Neural crest cell (in vitro differentiated cells): ENCODE measurements at regions not wholly inside any gene's neighbourhood (a gene's known extent, or its start where the extent isn't known, plus 50 kb on each side); places are given as distances from the start of the nearest gene placed in this dataset.

Experiments used
- DNase-seq: peaks from one replicate; pipeline ENCODE4 v3.0.0; 2021; ENCODE audit warnings: low read depth, mixed read lengths, low spot score
- H3K27ac Mint-ChIP-seq: one replicate; pipeline ENCODE4 v1.8.0; 2021; ENCODE audit warnings: mild to moderate bottlenecking, mixed read lengths; ENCODE audit not compliant: unreplicated experiment
- H3K27me3 Mint-ChIP-seq: 2 replicates; pipeline ENCODE4 v1.8.0; 2021; ENCODE audit warnings: low read depth, mild to moderate bottlenecking, mixed read lengths
- H3K36me3 Mint-ChIP-seq: 2 replicates; pipeline ENCODE4 v1.8.0; 2021; ENCODE audit warnings: low read depth, mild to moderate bottlenecking, mixed read lengths
- H3K4me1 Mint-ChIP-seq: 2 replicates; pipeline ENCODE4 v1.8.0; 2021; ENCODE audit warnings: mixed read lengths
- H3K4me3 Mint-ChIP-seq: one replicate; pipeline ENCODE4 v1.8.0; 2021; ENCODE audit warnings: mild to moderate bottlenecking, mixed read lengths
- H3K9me3 Mint-ChIP-seq: 2 replicates; pipeline ENCODE4 v1.8.0; 2021; ENCODE audit warnings: mixed read lengths
- TF ChIP-seq, protein P1 (sequence below): fragments of 200-600 bp; sonication (generic); conservative IDR thresholded peaks from 2 replicates; pipeline ENCODE4 v1.5.0; 2021; ENCODE audit warnings: antibody characterized with exemption, mild to moderate bottlenecking

DNA sequence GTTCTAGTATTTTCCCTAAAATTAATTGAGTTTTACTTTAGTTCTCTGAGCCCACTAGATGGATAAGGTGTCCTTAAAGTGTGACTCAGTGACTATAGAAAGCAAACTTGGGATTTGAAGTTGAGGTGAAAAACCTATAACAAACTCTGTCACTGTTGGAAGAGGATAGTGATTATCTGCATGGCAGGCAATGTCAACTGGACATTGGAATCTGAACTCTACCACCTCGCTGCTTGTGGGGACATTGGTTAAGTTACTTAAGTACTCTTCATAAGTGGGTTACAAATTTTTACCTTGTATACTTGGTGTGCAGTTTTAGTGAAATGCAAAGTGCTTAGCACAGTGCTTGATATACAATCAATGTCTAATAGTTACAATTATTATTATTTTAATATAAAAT lies 87.9 kb upstream of the B3GAT2 start:
- Mint-ChIP-seq H3K9me3 (peaks cover 3% of the 10 kb centered on the region), H3K36me3 (no peaks in the 10 kb centered on the region), H3K4me3 (no peak overlapping the region), H3K27me3 (no peaks in the 10 kb centered on the region), H3K4me1 (peaks cover 40% of the 10 kb centered on the region), H3K27ac (no peak overlapping the region)
- TF ChIP-seq, protein P1, sequence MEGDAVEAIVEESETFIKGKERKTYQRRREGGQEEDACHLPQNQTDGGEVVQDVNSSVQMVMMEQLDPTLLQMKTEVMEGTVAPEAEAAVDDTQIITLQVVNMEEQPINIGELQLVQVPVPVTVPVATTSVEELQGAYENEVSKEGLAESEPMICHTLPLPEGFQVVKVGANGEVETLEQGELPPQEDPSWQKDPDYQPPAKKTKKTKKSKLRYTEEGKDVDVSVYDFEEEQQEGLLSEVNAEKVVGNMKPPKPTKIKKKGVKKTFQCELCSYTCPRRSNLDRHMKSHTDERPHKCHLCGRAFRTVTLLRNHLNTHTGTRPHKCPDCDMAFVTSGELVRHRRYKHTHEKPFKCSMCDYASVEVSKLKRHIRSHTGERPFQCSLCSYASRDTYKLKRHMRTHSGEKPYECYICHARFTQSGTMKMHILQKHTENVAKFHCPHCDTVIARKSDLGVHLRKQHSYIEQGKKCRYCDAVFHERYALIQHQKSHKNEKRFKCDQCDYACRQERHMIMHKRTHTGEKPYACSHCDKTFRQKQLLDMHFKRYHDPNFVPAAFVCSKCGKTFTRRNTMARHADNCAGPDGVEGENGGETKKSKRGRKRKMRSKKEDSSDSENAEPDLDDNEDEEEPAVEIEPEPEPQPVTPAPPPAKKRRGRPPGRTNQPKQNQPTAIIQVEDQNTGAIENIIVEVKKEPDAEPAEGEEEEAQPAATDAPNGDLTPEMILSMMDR: no peak
- no peak for DNase-seq

DNA sequence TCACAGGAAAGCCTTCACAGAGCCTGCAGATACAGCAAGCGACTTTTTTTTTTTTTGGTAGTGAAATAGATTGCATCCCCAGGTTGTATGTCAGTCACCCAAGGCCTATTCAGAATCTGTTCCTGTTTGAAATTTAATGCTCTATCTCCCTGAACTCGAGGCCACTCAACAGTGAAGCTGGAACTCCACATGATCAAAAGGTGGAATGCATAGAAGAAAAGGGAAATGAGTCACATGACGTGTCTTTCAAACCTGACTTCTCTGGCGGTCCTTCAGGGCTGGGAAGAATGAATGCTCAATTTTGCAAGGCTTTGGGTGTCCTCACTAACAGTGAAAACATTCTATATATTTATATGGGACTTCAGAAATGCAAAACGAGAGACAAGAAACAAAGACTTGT lies 88.4 kb upstream of the B3GAT2 start:
- no peaks in the 10 kb centered on the region for H3K27me3 Mint-ChIP-seq
- H3K36me3 Mint-ChIP-seq: no peaks in the 10 kb centered on the region
- DNase-seq: no peak
- H3K4me3 Mint-ChIP-seq: no peak overlapping the region
- peaks cover 40% of the 10 kb centered on the region for H3K4me1 Mint-ChIP-seq
- TF ChIP-seq, protein P1: no peak
- no peak overlapping the region for H3K27ac Mint-ChIP-seq
- peaks cover 3% of the 10 kb centered on the region for H3K9me3 Mint-ChIP-seq

DNA sequence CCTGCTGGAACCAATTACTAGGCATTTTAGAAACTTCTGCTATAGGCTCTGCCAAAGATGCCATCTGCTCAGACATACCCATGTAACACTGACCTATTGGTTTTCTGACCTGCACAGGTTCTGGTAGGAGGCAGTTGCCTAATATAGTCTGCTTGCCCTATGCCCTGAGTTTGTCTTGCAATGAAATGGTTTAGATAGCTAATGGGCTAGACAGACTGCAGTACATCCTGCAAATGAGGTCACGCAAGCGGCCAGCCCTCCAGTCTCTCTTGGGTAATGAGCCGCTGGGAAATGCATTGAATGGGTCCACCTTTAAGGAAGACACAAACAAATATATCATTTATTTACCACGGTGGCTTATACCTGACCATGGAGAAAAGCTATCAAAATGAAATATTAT lies 90.6 kb upstream of the B3GAT2 start:
- Mint-ChIP-seq H3K27me3 (no peaks in the 10 kb centered on the region), H3K4me3 (no peak overlapping the region), H3K4me1 (peaks cover 38% of the 10 kb centered on the region), H3K36me3 (no peaks in the 10 kb centered on the region), H3K9me3 (peaks cover 3% of the 10 kb centered on the region), H3K27ac (no peak overlapping the region)
- no peak for DNase-seq
- TF ChIP-seq, protein P1: no peak

DNA sequence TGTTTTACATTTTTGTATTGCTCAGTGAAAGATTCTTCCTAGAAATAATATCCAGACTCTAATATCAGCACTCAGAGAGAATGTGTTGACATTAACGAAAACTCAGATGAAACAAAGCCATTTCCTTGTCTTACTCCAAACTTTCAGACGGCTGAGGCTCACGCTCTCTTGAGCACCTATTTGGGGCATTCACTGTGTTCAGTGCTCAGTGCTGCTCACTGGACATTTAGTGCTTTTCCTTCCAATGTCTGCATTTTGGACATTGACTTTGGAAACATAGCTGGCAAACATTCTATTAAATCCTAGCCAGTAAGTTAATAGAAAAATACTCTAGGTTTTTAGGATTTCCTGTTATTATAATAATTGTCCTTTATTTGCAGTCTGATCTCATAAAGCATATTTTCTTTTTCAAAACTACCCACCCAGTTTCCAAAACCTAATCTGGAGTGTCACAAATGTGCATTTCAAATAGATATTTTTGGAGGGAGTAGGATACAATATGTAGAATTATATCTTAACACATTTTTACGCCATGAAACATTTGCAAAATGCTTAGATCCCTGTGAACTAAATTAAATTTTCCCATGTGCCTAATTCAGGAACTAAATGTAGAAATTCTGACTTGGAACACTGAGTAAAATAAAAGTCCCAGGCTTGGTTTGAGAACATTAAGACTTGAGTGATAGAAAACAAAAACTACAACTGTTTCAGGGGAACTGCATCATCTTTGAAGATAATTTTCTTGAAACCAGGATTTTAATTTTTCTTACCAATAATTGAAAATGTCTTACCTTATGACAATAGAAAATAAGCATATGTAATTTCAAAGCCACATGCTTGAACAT lies 91.7 kb upstream of the B3GAT2 start:
- peaks cover 32% of the 10 kb centered on the region for H3K4me1 Mint-ChIP-seq
- no peaks in the 10 kb centered on the region for H3K27me3 Mint-ChIP-seq
- H3K36me3 Mint-ChIP-seq: no peaks in the 10 kb centered on the region
- TF ChIP-seq, protein P1: no peak
- peaks cover 3% of the 10 kb centered on the region for H3K9me3 Mint-ChIP-seq
- no peak overlapping the region for H3K27ac Mint-ChIP-seq
- no peak for DNase-seq
- no peak overlapping the region for H3K4me3 Mint-ChIP-seq

DNA sequence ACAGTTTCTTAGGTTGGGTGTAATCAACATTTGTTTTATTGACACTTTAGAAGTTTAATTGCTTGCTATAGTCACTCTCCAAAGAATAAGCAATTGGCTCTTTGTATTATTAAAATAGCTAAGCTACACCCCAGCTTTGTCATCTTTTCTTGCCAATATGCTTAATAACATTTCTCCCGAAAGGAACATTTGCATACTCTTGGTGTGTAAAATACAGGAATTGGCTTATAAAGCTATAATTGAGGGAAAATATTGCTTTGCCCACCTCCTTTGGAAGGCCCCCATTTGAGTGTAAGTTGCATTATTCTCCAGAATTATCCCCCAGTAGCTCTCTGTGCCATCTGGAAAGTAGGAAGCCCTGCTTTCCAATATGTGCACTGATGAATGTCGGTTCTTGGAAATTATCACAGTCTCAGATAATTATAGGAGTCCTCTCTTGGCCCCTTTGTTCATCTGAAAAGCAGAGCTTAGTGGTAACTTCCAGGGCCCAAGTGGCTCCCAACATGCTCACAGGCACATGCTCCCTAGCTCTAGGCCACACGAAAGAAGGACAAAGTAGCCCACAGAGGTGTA lies 92.4 kb upstream of the B3GAT2 start:
- DNase-seq: no peak
- TF ChIP-seq, protein P1: no peak
- H3K36me3 Mint-ChIP-seq: no peaks in the 10 kb centered on the region
- no peaks in the 10 kb centered on the region for H3K9me3 Mint-ChIP-seq
- no peak overlapping the region for H3K4me3 Mint-ChIP-seq
- H3K27me3 Mint-ChIP-seq: no peaks in the 10 kb centered on the region
- peaks cover 27% of the 10 kb centered on the region for H3K4me1 Mint-ChIP-seq
- H3K27ac Mint-ChIP-seq: no peak overlapping the region
